GM12874 (cell line): ENCODE measurements at regions not wholly inside any gene's neighbourhood (a gene's known extent, or its start where the extent isn't known, plus 50 kb on each side); places are given as distances from the start of the nearest gene placed in this dataset.

Experiments used
- TF ChIP-seq, protein P1 (sequence below): IDR thresholded peaks from 2 replicates; pipeline ENCODE4 v1.5.1; 2011; ENCODE audit warnings: low read depth, mild to moderate bottlenecking, control low read depth, low read length, moderate library complexity; ENCODE audit not compliant: insufficient read depth

DNA sequence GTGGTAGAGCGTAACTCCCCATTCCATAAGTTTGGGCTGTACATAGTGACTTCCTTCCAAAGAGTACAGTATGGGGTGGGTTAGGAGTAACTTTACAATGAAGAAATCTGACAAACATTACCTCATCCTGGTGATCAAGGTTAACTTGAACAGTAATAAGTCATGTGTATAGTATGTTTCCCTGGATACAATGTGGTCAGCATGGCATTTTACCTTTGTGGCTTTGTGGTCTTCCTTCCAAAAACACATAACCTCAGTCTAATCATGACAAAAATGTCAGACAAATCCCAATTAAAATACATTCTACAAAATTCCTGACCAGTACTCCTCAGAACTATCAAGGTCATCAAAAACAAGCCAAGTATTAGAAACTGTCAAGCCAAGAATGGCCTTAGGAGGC is 225.1 kb downstream of the UBE3D start:
- TF ChIP-seq, protein P1, sequence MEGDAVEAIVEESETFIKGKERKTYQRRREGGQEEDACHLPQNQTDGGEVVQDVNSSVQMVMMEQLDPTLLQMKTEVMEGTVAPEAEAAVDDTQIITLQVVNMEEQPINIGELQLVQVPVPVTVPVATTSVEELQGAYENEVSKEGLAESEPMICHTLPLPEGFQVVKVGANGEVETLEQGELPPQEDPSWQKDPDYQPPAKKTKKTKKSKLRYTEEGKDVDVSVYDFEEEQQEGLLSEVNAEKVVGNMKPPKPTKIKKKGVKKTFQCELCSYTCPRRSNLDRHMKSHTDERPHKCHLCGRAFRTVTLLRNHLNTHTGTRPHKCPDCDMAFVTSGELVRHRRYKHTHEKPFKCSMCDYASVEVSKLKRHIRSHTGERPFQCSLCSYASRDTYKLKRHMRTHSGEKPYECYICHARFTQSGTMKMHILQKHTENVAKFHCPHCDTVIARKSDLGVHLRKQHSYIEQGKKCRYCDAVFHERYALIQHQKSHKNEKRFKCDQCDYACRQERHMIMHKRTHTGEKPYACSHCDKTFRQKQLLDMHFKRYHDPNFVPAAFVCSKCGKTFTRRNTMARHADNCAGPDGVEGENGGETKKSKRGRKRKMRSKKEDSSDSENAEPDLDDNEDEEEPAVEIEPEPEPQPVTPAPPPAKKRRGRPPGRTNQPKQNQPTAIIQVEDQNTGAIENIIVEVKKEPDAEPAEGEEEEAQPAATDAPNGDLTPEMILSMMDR, result no peak

DNA sequence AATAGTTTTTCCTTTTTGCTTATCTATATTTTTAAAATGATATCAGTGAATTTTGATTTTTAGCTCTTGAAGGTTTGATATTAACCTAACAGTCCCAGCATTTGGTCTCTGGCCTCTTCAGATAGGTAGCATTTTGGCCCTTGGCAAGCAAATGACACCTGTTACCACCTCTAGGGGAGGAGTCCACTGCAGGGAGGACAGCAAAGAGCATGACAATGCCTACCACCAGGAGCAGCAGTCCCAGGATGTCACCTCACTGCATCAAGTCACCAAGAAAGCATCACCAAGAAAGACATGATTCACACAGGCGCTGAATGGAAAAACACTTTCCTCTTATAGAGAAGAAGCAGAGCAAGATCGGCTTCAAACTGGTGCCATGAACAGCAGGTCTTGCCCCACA is 224.3 kb downstream of the UBE3D start:
- TF ChIP-seq, protein P1, result no peak
